GM21528 (cell line): ENCODE measurements at regions not wholly inside any gene's neighbourhood (a gene's known extent, or its start where the extent isn't known, plus 50 kb on each side); places are given as distances from the start of the nearest gene placed in this dataset.

Experiments
- ATAC-seq: cut with Tn5 transposase; IDR thresholded peaks from one replicate; pipeline ENCODE4 v1.9.1; 2021; ENCODE audit warnings: mild to moderate bottlenecking, moderate library complexity; ENCODE audit not compliant: unreplicated experiment, low FRiP score

- no peak for ATAC-seq
Observed at GRCh38 chr3:159894386-159894785, 94.2 kb upstream of the IL12A start.

- ATAC-seq: no peak
Observed at GRCh38 chr3:159895430-159895829, 93.2 kb upstream of the IL12A start.

GRCh38 chr3:159896543-159896942 lies 92.1 kb upstream of the IL12A start:
- ATAC-seq: no peak

GRCh38 chr3:159897331-159898075 lies 91.1 kb upstream of the IL12A start:
- no peak for ATAC-seq

GRCh38 chr3:159898147-159898546 lies 90.5 kb upstream of the IL12A start:
- ATAC-seq: no peak

- ATAC-seq: no peak
Observed at GRCh38 chr3:159899166-159899565, 89.5 kb upstream of the IL12A start.

GRCh38 chr3:159902546-159903314 lies 85.9 kb upstream of the IL12A start:
- peak; percentile 69 for ATAC-seq

GRCh38 chr3:159904455-159904854 lies 84.2 kb upstream of the IL12A start:
- no peak for ATAC-seq

GRCh38 chr3:159904911-159905310 lies 83.7 kb upstream of the IL12A start:
- no peak for ATAC-seq

- ATAC-seq: no peak
Observed at GRCh38 chr3:159907828-159908227, 80.8 kb upstream of the IL12A start.

- ATAC-seq: peak; percentile 69
Observed at GRCh38 chr3:159910991-159911663, 77.5 kb upstream of the IL12A start.

GRCh38 chr3:159911664-159912037 lies 77.0 kb upstream of the IL12A start:
- no peak for ATAC-seq

GRCh38 chr3:159913712-159914414 lies 74.8 kb upstream of the IL12A start:
- no peak for ATAC-seq

- ATAC-seq: no peak
Observed at GRCh38 chr3:159914426-159914825, 74.2 kb upstream of the IL12A start.

- no peak for ATAC-seq
Observed at GRCh38 chr3:159916052-159916451, 72.6 kb upstream of the IL12A start.

GRCh38 chr3:159917141-159917540 lies 71.5 kb upstream of the IL12A start:
- ATAC-seq: no peak

- ATAC-seq: peak; percentile 80
Observed at GRCh38 chr3:159919873-159920272, 68.8 kb upstream of the IL12A start.

- no peak for ATAC-seq
Observed at GRCh38 chr3:159922193-159922840, 66.3 kb upstream of the IL12A start.

- peak; percentile 94 for ATAC-seq
Observed at GRCh38 chr3:159922861-159923312, 65.7 kb upstream of the IL12A start.

GRCh38 chr3:159923336-159923735 lies 65.3 kb upstream of the IL12A start:
- ATAC-seq: peak; percentile 2
